Activated CD8-positive, alpha-beta T cell treated with anti-CD3 and anti-CD28 coated beads for 36 hours (primary cell): ENCODE measurements at regions not wholly inside any gene's neighbourhood (a gene's known extent, or its start where the extent isn't known, plus 50 kb on each side); places are given as distances from the start of the nearest gene placed in this dataset.

ENCODE experiments used
- ATAC-seq: fragments of 200-7000 bp; cut with Tn5 transposase; one replicate; pipeline ENCODE4 v1.10.0; 2021; ENCODE audit warnings: mild to moderate bottlenecking, moderate library complexity
- CTCF ChIA-PET: fragments of 350-600 bp; sonication (Branson Sonifier 250); formaldehyde crosslinking; loops from one replicate; lab custom pipeline; 2021; ENCODE audit warnings: antibody characterized with exemption; lab: Charles Lee
- POLR2A ChIA-PET: fragments of 350-600 bp; sonication (Branson Sonifier 250); formaldehyde crosslinking; loops from one replicate; lab custom pipeline; 2021; ENCODE audit warnings: antibody characterized with exemption; lab: Charles Lee
- DNase-seq: peaks from one replicate; pipeline ENCODE4 v3.0.0-alpha.2; 2020
- H3K27ac Mint-ChIP-seq: one replicate; pipeline ENCODE4 v1.8.0; 2021; ENCODE audit warnings: mild to moderate bottlenecking, mixed read lengths
- H3K27me3 Mint-ChIP-seq: one replicate; pipeline ENCODE4 v1.8.0; 2021; ENCODE audit warnings: mixed read lengths
- H3K36me3 Mint-ChIP-seq: one replicate; pipeline ENCODE4 v1.8.0; 2021; ENCODE audit warnings: low read depth, mixed read lengths
- H3K4me1 Mint-ChIP-seq: one replicate; pipeline ENCODE4 v1.8.0; 2021; ENCODE audit warnings: low read depth, mixed read lengths
- H3K4me3 Mint-ChIP-seq: one replicate; pipeline ENCODE4 v1.8.0; 2021; ENCODE audit warnings: mild to moderate bottlenecking, moderate library complexity, mixed read lengths
- H3K9me3 Mint-ChIP-seq: one replicate; pipeline ENCODE4 v1.8.0; 2021; ENCODE audit warnings: mixed read lengths
- CTCF ChIP-seq: fragments of 200-600 bp; IDR thresholded peaks from one replicate; pipeline ENCODE4 v1.8.0; 2022; ENCODE audit warnings: antibody characterized with exemption, mild to moderate bottlenecking
- intact Hi-C: fragments of 100-400 bp; cut with micrococcal nuclease; formaldehyde crosslinking; loops from one replicate; pipeline ENCODE4 v1.10.0; 2022

- Mint-ChIP-seq H3K4me1 (peaks cover 11% of the 10 kb centered on the region), H3K36me3 (peaks cover 4% of the 10 kb centered on the region), H3K9me3 (peaks cover 12% of the 10 kb centered on the region), H3K27me3 (no peaks in the 10 kb centered on the region), H3K27ac (no peak overlapping the region), H3K4me3 (no peak overlapping the region)
- no peak for TF ChIP-seq CTCF
- DNase-seq (no peak), ATAC-seq (no peak)
- intact Hi-C loops: no loop called here
- ChIA-PET CTCF (interaction anchor here (0.7 to 1.3 kb wide), 2 partner anchors 14 to 15 kb away, joined by 3 to 4 read pairs; no protein-coding TSS in a partner anchor), POLR2A (interaction anchor here (0.6 kb wide), 1 partner anchor 15 kb away, joined by 3 read pairs; no protein-coding TSS in a partner anchor)
These were observed 263.6 kb upstream of the PTGER4 start for GRCh38 chr5:40416098-40416497.

- Mint-ChIP-seq H3K4me1 (peaks cover 22% of the 10 kb centered on the region), H3K27me3 (no peaks in the 10 kb centered on the region), H3K36me3 (peaks cover 4% of the 10 kb centered on the region), H3K4me3 (no peak overlapping the region), H3K9me3 (peaks cover 8% of the 10 kb centered on the region), H3K27ac (no peak overlapping the region)
- TF ChIP-seq CTCF: no peak
- CTCF ChIA-PET: interaction anchor here (0.6 kb wide), 2 partner anchors 75 to 302 kb away, joined by 3 read pairs; no protein-coding TSS in a partner anchor
- POLR2A ChIA-PET: no interaction called here
- intact Hi-C loops: no loop called here
- ATAC-seq: no peak
- DNase-seq: no peak
These were observed 264.8 kb upstream of the PTGER4 start for GRCh38 chr5:40414922-40415321.

DNA sequence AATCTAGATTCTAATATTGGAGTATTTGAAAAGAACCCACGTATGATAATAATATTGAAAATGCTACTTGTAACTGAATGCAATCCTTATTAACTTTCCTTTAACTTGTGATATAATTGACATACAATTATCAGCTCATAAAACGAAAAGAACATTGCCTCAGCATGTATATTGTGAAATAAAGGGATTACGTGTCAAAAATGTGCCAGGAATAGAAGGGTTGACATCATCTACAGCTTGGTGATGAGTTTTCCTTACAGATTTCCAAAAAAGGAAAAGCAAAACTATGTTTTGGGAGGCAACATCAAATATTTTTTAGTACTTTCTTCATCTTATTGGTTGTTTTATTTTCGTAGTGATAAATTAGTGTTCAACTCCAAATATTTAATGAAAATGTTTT is 266.0 kb upstream of the PTGER4 start:
- DNase-seq: no peak
- Mint-ChIP-seq H3K4me3 (no peak overlapping the region), H3K4me1 (peaks cover 33% of the 10 kb centered on the region), H3K36me3 (peaks cover 4% of the 10 kb centered on the region), H3K27me3 (no peaks in the 10 kb centered on the region), H3K9me3 (peaks cover 8% of the 10 kb centered on the region), H3K27ac (no peak overlapping the region)
- ChIA-PET CTCF (interaction anchor here (0.9 kb wide), 1 partner anchor 9 kb away, joined by 3 read pairs; no protein-coding TSS in a partner anchor), POLR2A (no interaction called here)
- intact Hi-C loops: no loop called here
- no peak for ATAC-seq
- no peak for TF ChIP-seq CTCF

DNA sequence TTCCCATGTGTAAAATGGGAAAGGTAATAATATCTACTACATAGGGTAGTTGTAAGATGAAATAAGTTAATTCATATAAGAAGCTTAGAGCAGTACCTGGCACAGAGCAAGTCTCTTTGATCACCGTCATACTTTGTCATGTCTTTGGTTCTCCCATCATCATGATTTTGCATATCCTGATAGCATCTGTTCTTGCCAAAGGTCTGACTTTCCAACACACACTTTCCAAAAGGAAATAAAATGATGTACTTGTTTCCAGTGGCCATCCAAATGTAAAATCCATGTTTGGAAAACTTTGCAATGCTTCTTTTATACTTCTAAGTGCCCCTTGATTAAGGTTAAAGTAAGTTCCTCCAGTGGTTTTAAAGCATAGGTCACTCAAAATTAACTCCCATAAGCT is 266.9 kb upstream of the PTGER4 start:
- Mint-ChIP-seq H3K9me3 (peaks cover 10% of the 10 kb centered on the region), H3K4me1 (peaks cover 41% of the 10 kb centered on the region), H3K4me3 (no peak overlapping the region), H3K36me3 (peaks cover 11% of the 10 kb centered on the region), H3K27ac (no peak overlapping the region), H3K27me3 (no peaks in the 10 kb centered on the region)
- DNase-seq (no peak), ATAC-seq (no peak)
- POLR2A ChIA-PET: interaction anchor here (1.1 to 1.2 kb wide), 2 partner anchors 15 to 36 kb away, joined by 3 to 4 read pairs; no protein-coding TSS in a partner anchor
- CTCF ChIA-PET: interaction anchor here (0.9 to 4.3 kb wide), 3 partner anchors 10 to 24 kb away, joined by 3 to 19 read pairs (median 3); no protein-coding TSS in a partner anchor
- no peak for TF ChIP-seq CTCF
- intact Hi-C loops: no loop called here

GRCh38 chr5:40410964-40411635 is 268.6 kb upstream of the PTGER4 start:
- ATAC-seq: no peak
- no peak for DNase-seq
- Mint-ChIP-seq H3K27ac (peak overlapping the region; percentile 93), H3K27me3 (no peaks in the 10 kb centered on the region), H3K4me1 (peaks cover 56% of the 10 kb centered on the region), H3K36me3 (peaks cover 22% of the 10 kb centered on the region), H3K9me3 (peaks cover 10% of the 10 kb centered on the region), H3K4me3 (peak overlapping the region; percentile 62)
- intact Hi-C loops: loop anchor here (1.0 to 2.0 kb wide), 4 partner anchors 26 to 268 kb away; partner anchors contain the start of gene PTGER4
- POLR2A ChIA-PET: interaction anchor here (0.7 to 6.8 kb wide), 9 partner anchors 18 to 270 kb away, joined by 3 to 45 read pairs (median 5); partner anchors contain the start of gene PTGER4
- CTCF ChIA-PET: interaction anchor here (0.9 to 4.3 kb wide), 7 partner anchors 12 to 75 kb away, joined by 3 to 19 read pairs (median 4); no protein-coding TSS in a partner anchor
- no peak for TF ChIP-seq CTCF
